ENCODE measurements at regions not wholly inside any gene's neighbourhood (a gene's known extent, or its start where the extent isn't known, plus 50 kb on each side); places are given as distances from the start of the nearest gene placed in this dataset.

- no peak overlapping the region for H2AFZ ChIP-seq (ENCODE audit: low read length)
- H3K79me2 ChIP-seq (ENCODE audit: low read length): no peaks in the 10 kb centered on the region
- H3F3A ChIP-seq (ENCODE audit: low read length, unreplicated experiment): no peaks in the 10 kb centered on the region
- peaks cover 14% of the 10 kb centered on the region for H3K4me1 ChIP-seq (ENCODE audit: insufficient read depth, low read length)
- BruUV-seq (replicated peaks): no TSS peak
- CTCF ChIA-PET: no interaction called here
- TF ChIP-seq EZH2 (IDR thresholded peaks at IDR 0.05; ENCODE audit: low read length, unreplicated experiment): no peak
- no peak for TF ChIP-seq EZH2phosphoT487 (IDR thresholded peaks at IDR 0.05; ENCODE audit: borderline replicate concordance, low read length)
- no peak for TF ChIP-seq CTCF (conservative IDR thresholded peaks at IDR 0.05; ENCODE audit: low read depth, low read length)
- H3K9me2 ChIP-seq (replicated peaks; ENCODE audit: low read length): no peaks in the 10 kb centered on the region
- DNase-seq (peak; percentile 48), ATAC-seq (peak; percentile 43; the same call in 1 of the 2 replicates)
- no peaks in the 10 kb centered on the region for H3K9me3 ChIP-seq (ENCODE audit: low read length)
- POLR2A ChIA-PET (ENCODE audit: unreplicated experiment): no interaction called here
- H3K27me3 ChIP-seq (ENCODE audit: low read length): no peaks in the 10 kb centered on the region
- intact Hi-C loops (cut with micrococcal nuclease): no loop called here
- H3K9ac ChIP-seq (ENCODE audit: low read length): no peak overlapping the region
- H3K4me3 ChIP-seq (ENCODE audit: low read length): no peak overlapping the region
- H3K36me3 ChIP-seq (ENCODE audit: low read depth, low read length): no peaks in the 10 kb centered on the region
- no peak overlapping the region for H3K4me2 ChIP-seq (ENCODE audit: low read length)
- no peaks in the 10 kb centered on the region for H4K20me1 ChIP-seq (ENCODE audit: low read length)
- no peak overlapping the region for H3K27ac ChIP-seq (ENCODE audit: low read length)
These were observed 520.9 kb upstream of the CDH5 start for GRCh38 chr16:65845466-65846209.

DNA sequence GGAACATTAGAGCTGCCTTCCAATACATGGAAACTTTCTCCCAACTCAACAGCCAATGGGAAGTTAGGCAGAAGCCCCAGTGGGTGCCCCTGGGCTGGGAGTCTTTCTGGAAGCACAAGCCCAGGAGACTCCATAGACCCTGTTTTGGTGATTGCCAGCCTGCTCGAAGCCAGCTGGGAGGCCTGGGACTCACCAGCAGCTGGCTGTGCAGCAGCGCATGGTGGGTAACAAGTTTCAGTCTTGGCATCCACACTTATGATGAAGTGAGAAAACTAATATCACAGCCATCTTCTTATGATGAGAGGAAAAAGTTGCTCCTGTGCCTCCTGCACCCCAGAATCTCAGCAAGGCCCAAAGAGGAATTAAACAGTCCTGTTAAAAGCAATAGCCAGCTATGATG lies 522.5 kb upstream of the CDH5 start:
- Histone ChIP-seq H3K9me3 (ENCODE audit: low read length) (no peaks in the 10 kb centered on the region), H3K4me3 (ENCODE audit: low read length) (no peak overlapping the region), H3K4me2 (ENCODE audit: low read length) (no peak overlapping the region), H3K27ac (ENCODE audit: low read length) (no peak overlapping the region), H3K9ac (ENCODE audit: low read length) (no peak overlapping the region), H3K9me2 (replicated peaks; ENCODE audit: low read length) (no peaks in the 10 kb centered on the region), H4K20me1 (ENCODE audit: low read length) (no peaks in the 10 kb centered on the region), H3K36me3 (ENCODE audit: low read depth, low read length) (no peaks in the 10 kb centered on the region), H3K4me1 (ENCODE audit: insufficient read depth, low read length) (peaks cover 14% of the 10 kb centered on the region), H3K27me3 (ENCODE audit: low read length) (no peaks in the 10 kb centered on the region), H2AFZ (ENCODE audit: low read length) (no peak overlapping the region), H3F3A (ENCODE audit: low read length, unreplicated experiment) (no peaks in the 10 kb centered on the region), H3K79me2 (ENCODE audit: low read length) (no peaks in the 10 kb centered on the region)
- intact Hi-C loops (cut with micrococcal nuclease): no loop called here
- ChIA-PET CTCF (no interaction called here), POLR2A (ENCODE audit: unreplicated experiment) (no interaction called here)
- no peak for TF ChIP-seq EZH2phosphoT487 (IDR thresholded peaks at IDR 0.05; ENCODE audit: borderline replicate concordance, low read length)
- no peak for TF ChIP-seq EZH2 (IDR thresholded peaks at IDR 0.05; ENCODE audit: low read length, unreplicated experiment)
- TF ChIP-seq CTCF (conservative IDR thresholded peaks at IDR 0.05; ENCODE audit: low read depth, low read length): no peak
- DNase-seq: no peak
- no peak for ATAC-seq
- no TSS peak for BruUV-seq (replicated peaks)

DNA sequence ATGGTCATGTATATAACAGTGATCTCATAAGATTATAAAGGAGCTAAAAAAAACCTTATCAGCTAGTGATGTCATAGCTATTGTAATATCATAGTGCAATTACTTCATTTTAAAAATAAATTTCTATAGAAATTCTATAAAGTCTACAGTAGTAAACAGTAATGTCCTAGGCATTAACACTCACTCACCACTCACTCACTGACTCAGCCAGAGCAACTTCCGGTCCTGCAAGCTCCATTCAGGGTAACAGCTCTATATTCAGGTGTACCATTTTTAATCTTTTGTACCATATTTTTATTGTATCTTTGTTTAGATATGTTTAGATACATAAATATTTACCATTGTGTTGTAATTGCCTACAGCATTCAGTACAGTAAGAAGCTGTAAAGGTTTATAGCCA lies 524.4 kb upstream of the CDH5 start:
- ChIA-PET CTCF (no interaction called here), POLR2A (ENCODE audit: unreplicated experiment) (no interaction called here)

More for the DNA sequence above, 524.4 kb upstream of the CDH5 start:
- H3K27me3 ChIP-seq (ENCODE audit: low read length): no peaks in the 10 kb centered on the region
- H3F3A ChIP-seq (ENCODE audit: low read length, unreplicated experiment): no peaks in the 10 kb centered on the region
- no peaks in the 10 kb centered on the region for H3K79me2 ChIP-seq (ENCODE audit: low read length)
- no peaks in the 10 kb centered on the region for H3K36me3 ChIP-seq (ENCODE audit: low read depth, low read length)
- no peak overlapping the region for H3K27ac ChIP-seq (ENCODE audit: low read length)
- H3K4me1 ChIP-seq (ENCODE audit: insufficient read depth, low read length): peaks cover 14% of the 10 kb centered on the region
- intact Hi-C loops (cut with micrococcal nuclease): no loop called here
- no TSS peak for BruUV-seq (replicated peaks)
- DNase-seq (peak; percentile 47), ATAC-seq (peak; percentile 55)
- no peak overlapping the region for H3K4me2 ChIP-seq (ENCODE audit: low read length)
- no peaks in the 10 kb centered on the region for H3K9me2 ChIP-seq (replicated peaks; ENCODE audit: low read length)
- TF ChIP-seq EZH2 (IDR thresholded peaks at IDR 0.05; ENCODE audit: low read length, unreplicated experiment): no peak
- no peaks in the 10 kb centered on the region for H3K9me3 ChIP-seq (ENCODE audit: low read length)
- no peak overlapping the region for H2AFZ ChIP-seq (ENCODE audit: low read length)
- H4K20me1 ChIP-seq (ENCODE audit: low read length): no peaks in the 10 kb centered on the region
- H3K4me3 ChIP-seq (ENCODE audit: low read length): no peak overlapping the region
- H3K9ac ChIP-seq (ENCODE audit: low read length): no peak overlapping the region
